ENCODE measurements at regions not wholly inside any gene's neighbourhood (a gene's known extent, or its start where the extent isn't known, plus 50 kb on each side); places are given as distances from the start of the nearest gene placed in this dataset.

- no peak for TF ChIP-seq CTCF (IDR thresholded peaks at IDR 0.05; ENCODE audit: low read depth, low read length, poor library complexity, severe bottlenecking)
- TF ChIP-seq EZH2phosphoT487 (IDR thresholded peaks at IDR 0.05; ENCODE audit: borderline replicate concordance, low read length) = no peak
Observed at GRCh38 chr2:215618145-215618544, 182.3 kb upstream of the FN1 start.

All from DOHH2 (cell line).